SH-SY5Y (cell line): ENCODE measurements at regions not wholly inside any gene's neighbourhood (a gene's known extent, or its start where the extent isn't known, plus 50 kb on each side); places are given as distances from the start of the nearest gene placed in this dataset.

ENCODE experiments used
- GATA2 ChIP-seq: IDR thresholded peaks from 2 replicates; pipeline ENCODE4 v1.6.1; 2011; ENCODE audit warnings: mild to moderate bottlenecking, low read depth, low read length
- GATA3 ChIP-seq: IDR thresholded peaks from 2 replicates; pipeline ENCODE4 v1.6.1; 2011; ENCODE audit warnings: low read depth, mild to moderate bottlenecking, low read length, moderate library complexity

GRCh38 chr4:18185491-18185890 is 163.9 kb upstream of the LCORL start:
- TF ChIP-seq GATA3 (no peak), GATA2 (no peak)

GRCh38 chr4:18180892-18181291 is 159.3 kb upstream of the LCORL start:
- TF ChIP-seq GATA3 = no peak
- TF ChIP-seq GATA2 = no peak

- TF ChIP-seq GATA3 = no peak
- no peak for TF ChIP-seq GATA2
These were observed 158.6 kb upstream of the LCORL start for GRCh38 chr4:18180122-18180521.

- no peak for TF ChIP-seq GATA3
- no peak for TF ChIP-seq GATA2
These were observed 150.3 kb upstream of the LCORL start for GRCh38 chr4:18171896-18172295.

- TF ChIP-seq GATA3 = no peak
- TF ChIP-seq GATA2 = no peak
These were observed 146.3 kb upstream of the LCORL start for GRCh38 chr4:18167831-18168230.

GRCh38 chr4:18166925-18167324 is 145.4 kb upstream of the LCORL start:
- TF ChIP-seq GATA2 (no peak), GATA3 (no peak)

- no peak for TF ChIP-seq GATA2
- TF ChIP-seq GATA3 = no peak
These were observed 140.9 kb upstream of the LCORL start for GRCh38 chr4:18162453-18162852.

- TF ChIP-seq GATA2 (no peak), GATA3 (no peak)
These were observed 133.8 kb upstream of the LCORL start for GRCh38 chr4:18155067-18156041.

GRCh38 chr4:18138076-18138665 is 116.6 kb upstream of the LCORL start:
- TF ChIP-seq GATA2 = no peak
- TF ChIP-seq GATA3 = no peak

GRCh38 chr4:18134111-18134510 is 112.6 kb upstream of the LCORL start:
- TF ChIP-seq GATA2 (no peak), GATA3 (no peak)

GRCh38 chr4:18130256-18130655 is 108.7 kb upstream of the LCORL start:
- TF ChIP-seq GATA3 (no peak), GATA2 (no peak)

- TF ChIP-seq GATA3 (no peak), GATA2 (no peak)
These were observed 106.7 kb upstream of the LCORL start for GRCh38 chr4:18128241-18128640.

GRCh38 chr4:18127030-18127429 is 105.5 kb upstream of the LCORL start:
- no peak for TF ChIP-seq GATA3
- TF ChIP-seq GATA2 = no peak

GRCh38 chr4:18113710-18114331 is 92.3 kb upstream of the LCORL start:
- TF ChIP-seq GATA3 (no peak), GATA2 (no peak)

GRCh38 chr4:18111081-18111480 is 89.5 kb upstream of the LCORL start:
- TF ChIP-seq GATA3 (no peak), GATA2 (no peak)

- no peak for TF ChIP-seq GATA2
- TF ChIP-seq GATA3 = no peak
These were observed 88.5 kb upstream of the LCORL start for GRCh38 chr4:18110099-18110498.
